HPDE6-E6E7 (cell line): ENCODE measurements at regions not wholly inside any gene's neighbourhood (a gene's known extent, or its start where the extent isn't known, plus 50 kb on each side); places are given as distances from the start of the nearest gene placed in this dataset.

Experiments
- DNase-seq: peaks from one replicate; pipeline ENCODE4 v3.0.0; 2011; ENCODE audit warnings: missing footprints; ENCODE audit errors: extremely low spot score

DNA sequence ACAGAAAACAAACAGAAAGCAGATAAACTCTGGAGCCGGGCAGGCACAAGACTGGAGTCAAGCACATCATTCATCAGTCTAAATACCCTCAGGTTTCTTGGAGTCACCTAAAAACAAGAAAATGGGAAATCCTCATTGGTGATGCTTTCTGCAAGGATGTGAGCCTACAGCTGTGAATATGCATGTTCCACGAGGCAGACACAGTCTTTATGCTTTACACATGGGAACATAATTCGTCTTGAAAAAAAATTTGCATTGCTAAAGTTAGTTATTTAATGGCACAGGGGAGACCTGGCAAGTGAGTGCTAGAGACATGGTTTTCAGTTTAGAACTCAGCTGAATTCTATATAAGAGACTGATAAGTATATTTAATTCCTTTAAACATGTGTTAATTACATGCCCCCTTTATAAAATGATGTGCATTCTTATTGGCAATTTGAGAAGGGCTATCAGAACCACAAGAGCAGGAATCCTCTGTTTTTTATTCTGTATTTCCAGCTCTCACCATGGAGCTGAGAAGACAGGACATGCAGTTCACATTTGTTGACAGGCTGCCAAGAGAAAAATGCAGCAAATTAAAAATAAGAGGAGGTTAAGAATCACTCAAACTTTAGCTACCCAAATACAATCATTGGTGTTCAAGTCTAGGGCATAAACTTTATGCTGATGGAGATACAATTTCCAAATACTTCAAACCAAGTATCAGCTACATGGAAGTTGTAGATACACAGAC lies 438.0 kb upstream of the MPDZ start:
- DNase-seq, result no peak

DNA sequence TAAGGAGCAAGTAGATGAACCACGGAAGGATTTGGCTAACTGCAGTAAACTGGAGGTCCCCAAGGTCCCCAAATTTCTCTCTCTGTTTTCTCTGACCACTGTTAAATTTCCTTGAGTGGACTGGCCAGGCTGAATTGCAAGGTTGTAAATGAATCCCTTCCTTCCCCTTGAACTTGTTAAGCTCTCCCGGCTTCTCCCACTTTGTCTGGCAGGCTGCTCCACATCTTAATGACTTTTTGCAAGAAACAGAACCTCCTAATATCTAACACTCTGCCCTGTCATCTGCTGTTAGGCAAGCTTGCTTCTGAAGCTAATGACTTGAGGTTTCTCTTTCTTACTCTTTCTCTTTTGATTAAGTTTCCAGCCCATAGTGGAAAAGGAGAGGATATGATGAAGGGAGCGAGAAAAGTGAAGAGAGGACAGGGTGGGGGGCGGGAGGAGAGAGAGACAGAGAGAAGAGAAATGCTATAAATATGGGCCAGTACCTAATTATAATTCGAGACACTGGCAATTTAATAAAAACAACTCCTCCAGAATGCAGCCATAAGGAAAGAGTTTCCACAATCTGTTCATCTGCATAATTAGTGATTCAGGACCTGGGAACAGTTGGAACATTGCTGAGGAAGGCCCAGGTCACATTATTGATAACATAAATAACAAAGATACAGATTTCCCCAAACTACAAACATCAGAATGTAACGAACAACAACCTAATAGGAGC lies 437.3 kb upstream of the MPDZ start:
- DNase-seq, result no peak

DNA sequence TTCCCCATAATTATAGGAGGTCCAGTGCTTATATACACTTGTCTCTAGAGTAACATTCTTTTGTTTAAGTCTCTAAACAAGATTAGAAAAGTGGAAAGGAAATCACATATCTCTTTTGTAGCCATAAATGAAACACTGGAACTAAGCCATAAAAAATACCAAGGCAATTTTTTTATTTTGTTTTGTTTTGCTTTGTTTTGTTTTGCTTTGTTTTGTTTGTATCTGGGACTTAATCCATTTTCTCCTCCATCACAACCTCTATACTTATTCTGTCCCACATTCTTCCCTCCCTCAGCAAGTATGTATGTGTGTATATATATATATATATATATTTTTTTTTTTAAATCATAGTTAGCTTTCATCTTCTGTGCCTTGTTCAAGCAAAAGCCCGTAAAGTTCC lies 436.6 kb upstream of the MPDZ start:
- DNase-seq, result no peak

DNA sequence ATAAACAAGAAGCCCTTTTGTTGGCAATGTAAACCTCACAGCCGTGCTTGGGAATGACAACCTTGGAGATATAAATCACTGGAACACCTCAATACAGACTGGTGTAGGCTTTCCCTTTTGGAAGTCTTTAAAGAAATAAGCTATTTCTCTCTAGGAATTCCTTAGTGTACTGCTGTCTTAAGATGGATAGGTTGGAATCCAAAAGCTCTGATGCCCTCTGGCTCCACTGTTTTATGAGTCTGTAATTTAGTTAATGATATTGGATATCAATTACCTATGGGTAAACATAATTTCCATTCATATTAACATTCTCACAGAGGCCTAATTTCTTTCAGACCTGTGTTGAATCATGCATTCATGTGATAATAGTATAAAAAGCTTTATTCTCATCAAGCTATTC lies 435.9 kb upstream of the MPDZ start:
- DNase-seq, result no peak

DNA sequence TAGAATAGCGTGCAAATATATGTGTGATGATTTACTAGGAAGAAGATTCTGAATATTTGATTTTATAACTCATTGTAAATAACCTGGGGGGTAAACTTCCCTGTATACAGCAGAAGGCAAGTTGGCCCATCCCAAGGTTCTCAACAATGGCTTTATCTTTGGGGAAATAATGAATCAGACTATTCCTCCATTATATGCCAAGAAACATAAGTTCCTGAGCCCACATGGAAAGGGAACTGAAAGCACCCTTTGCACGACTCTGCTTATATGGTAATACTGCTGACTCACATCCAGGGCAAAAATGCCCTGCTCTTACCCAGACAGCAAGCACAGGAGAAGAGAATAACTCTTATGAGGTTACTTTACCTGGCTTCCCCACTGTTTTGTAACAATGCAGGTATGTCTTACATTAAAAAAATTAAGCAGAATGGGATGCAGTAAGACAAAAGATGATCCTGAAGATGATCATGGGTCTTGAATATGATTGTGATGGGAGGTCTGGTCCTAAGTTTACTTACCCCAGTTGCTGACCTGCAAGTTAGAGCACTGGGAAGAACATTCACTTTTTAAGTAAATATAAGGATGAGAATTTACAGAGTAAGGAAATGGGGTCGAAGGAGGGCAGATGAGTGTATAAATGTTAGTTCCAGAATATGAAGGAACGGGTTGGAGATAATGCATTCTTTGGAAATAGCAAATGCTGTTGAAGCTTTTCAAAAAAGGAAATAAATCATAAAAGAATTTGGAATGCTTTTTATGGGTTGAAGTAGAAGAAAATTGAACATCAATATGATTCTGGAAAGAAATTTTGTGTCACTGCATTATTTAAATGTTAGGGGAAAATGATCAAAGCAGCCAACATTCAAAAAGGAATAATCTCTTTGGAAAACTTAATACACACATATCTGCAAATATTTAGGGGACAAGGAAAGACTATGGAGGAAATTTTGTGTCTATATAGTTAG lies 428.4 kb upstream of the MPDZ start:
- peak; percentile 20 for DNase-seq

DNA sequence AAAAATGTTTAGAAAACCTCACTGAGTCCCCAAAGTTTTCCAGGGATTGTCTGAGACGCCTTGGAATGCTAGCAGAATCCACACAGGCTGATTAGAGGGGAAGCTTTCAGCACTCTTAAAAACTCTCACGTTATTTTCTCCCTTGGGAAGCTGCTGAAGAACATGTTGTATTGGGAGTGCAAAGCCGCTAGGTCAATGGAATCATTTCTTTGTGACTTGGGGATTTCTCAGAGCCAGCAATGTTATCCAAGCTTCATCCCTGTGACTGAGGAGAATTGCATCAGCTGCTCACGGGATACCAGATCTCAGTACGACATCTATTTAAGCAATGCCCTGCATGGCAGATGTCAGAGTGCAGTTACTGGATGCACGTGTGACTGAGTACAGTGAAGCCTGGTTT lies 426.4 kb upstream of the MPDZ start:
- no peak for DNase-seq

DNA sequence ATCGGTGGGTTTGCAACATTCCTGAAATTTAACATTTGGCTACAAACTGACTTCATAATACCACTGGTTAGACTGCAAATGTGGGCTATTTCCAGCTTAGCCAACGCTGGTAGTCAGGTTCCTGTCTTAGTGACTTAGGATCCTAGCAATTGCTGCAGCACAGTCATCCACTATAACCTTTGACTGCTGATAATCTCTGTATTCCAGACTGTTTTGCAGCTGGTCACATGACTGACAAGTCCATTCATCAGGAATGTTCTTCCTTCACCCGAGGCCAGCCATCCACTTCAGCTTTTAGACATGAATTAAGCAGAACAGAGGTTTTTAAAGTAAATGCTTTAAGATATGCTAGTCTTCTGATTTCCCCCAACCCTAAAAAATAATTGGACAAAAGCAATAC lies 425.9 kb upstream of the MPDZ start:
- no peak for DNase-seq

DNA sequence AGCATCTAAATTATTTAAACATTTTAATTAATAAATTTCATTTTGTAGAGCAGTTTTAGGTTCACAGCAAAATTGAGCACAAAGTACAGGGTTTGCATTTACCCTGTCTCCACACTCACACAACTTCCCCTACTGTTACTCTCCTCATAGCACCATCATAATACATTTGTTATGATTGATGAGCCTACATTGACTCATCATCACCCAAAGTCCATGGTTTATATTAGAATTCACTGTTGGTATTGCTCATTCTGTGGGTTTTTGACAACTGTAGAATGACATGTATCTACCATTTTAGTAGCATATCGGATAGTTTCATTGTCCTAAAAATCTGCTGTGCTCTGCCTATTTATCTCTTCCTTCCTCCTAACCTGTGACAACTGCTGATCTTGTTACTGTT lies 411.1 kb upstream of the MPDZ start:
- DNase-seq, result no peak

DNA sequence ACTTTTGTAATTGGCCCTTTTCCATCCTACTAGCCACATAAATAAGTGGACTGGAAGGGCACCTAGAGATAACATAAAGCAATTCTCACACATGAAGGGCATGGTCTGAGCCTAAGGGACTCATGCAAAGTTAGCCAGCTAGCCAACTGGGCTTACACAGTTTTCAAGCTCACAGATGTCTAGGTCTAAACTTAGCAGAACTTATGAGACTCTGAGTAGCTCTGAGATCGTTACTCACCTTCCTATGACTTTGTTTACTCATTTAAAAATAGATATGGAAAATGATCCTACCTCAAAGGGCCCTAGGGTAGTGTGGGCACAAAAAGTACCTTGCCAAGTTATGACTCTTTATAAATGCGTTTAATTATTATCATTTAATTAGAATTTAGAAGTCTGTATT lies 410.4 kb upstream of the MPDZ start:
- DNase-seq, result no peak

DNA sequence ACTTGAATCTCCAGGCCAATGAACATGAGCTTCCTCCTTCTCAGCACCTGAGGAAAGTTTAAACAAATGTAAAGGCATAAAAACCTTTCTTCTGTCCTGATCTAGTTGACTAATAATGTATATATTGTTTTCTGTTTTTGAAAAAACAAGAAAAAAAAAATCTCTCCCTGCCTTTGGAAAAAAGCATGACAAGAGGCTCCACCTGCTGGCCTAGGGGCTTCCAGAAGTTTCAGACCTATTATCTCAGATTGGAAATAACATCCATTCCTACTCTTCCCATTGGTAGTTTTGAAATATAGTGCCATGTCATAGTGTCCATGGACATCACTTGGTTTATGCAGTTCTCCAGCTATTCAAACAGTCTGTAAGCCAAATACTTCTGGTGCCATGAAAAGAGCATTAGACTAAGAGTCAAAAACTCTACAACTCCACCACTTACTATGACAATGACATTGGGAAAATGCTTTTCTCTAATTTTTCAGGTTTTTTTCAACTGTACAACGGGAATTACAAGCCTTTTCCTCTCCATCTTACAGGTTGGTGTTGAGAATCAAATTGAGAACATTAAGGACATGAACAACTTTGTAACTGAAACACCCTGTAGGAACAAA lies 409.6 kb upstream of the MPDZ start:
- DNase-seq, result no peak

DNA sequence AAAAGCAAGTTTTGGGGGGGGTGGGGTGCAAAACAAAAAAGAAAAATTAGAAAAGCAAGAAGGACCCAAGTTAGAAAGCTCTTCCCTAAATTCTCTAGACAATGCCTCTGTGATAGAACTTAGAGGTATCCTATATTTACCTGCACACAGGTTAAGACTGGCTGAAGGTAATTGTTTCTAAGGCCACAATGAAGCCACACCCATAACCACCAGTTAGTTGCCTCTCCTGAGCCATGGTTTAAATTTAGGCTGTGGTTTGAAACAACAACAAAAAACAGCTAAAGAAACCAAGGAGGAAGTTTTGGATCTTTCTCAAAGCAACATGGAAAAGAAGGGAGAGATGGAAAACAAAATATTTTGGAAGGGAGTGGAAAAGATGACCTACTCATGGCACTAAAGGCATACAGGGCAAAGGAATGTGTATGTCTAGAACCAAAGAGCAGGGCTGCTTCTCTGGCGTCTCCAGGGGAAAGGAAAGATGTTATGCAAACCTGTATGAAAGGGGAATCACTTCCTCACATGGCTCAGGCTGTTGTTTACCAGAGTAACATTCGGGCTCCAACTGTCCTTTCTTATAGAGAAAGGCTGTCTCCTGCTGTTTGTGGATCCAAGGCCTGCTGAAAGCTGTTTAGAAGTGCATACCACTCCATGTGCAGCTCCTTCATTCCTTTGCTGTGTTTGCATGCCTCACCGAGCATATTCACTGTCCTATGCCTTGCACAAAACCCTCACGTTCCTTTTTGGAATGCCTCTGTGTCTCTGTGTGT lies 408.9 kb upstream of the MPDZ start:
- no peak for DNase-seq

DNA sequence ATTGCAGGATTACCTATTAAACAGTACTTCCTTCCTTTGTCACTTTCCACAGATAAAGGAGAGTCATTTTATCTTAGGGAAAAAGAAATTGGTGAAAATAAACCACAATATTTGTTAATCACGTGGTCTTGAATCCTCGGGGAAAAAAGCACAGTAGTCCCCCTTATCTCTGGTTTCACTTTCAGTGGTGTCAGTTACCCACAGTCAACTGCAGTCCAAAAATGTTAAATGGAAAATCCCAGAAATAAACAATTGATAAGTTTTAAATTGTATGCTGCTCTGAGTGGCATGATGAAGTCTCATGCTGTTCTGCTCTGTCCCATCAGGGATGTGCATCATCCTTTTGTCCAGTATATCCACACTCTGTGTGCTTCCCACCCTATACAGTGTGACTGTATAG lies 405.2 kb upstream of the MPDZ start:
- DNase-seq, result no peak

DNA sequence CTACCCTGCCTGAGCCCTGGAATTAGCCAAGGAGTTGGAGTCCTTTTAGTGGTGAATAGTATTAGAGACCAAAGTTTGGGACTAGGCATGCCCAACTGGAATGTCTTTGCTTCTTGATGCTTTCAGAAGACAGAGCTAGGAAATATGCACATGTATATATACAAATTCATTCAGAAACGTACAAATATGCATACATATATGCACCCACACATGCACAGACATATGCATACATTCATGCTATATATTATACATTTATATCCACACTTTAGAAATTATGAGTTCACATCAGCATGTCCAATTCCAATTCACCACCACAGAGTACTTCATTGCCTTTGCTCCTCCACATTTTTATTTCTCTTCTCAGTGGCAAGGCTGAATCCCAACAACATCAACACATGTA lies 398.3 kb upstream of the MPDZ start:
- no peak for DNase-seq

DNA sequence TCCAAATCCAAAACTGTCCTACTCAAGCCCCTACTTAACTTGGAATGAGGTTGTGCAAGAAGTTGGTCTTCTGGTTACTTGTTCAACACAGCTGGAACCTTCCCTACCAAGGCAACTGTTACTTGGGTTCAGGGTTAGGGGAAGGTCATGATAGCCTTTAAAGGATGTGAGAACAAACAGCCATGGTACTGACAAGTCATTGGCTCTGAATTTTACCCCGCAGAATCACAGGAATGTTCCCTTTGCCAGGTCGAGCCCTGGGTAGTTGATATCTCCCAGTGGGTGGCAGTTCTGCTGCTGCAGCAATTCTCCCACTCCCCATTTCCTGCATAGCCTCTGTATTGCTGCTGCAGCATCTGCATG lies 396.1 kb upstream of the MPDZ start:
- no peak for DNase-seq

DNA sequence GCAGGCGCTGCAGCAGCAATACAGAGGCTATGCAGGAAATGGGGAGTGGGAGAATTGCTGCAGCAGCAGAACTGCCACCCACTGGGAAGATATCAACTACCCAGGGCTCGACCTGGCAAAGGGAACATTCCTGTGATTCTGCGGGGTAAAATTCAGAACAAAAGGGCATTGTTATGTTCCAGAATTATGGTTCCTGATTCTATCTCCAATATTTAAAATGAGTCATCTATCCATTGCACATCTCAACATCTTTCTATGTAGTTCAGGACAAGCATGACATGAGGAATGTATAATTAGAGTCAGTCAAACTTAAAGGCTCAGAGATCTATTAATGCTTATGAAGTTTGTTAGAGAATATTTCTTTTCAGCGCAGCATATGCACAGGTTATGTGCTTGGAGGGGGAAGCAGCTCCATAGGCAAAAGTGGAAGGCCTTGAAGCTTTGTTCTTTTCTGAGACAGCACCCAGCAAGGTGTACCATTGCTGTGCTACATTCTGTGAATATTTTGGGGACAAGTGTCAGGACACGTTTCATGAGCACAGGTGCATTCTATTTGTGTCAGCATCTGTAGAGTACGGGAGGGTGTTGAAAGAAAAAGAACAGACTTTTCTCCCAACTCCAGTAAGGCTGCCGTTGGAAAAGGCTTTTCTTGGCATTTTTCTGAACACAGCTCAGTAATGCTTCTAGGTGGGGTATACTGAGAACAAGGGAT lies 395.6 kb upstream of the MPDZ start:
- DNase-seq, result no peak

DNA sequence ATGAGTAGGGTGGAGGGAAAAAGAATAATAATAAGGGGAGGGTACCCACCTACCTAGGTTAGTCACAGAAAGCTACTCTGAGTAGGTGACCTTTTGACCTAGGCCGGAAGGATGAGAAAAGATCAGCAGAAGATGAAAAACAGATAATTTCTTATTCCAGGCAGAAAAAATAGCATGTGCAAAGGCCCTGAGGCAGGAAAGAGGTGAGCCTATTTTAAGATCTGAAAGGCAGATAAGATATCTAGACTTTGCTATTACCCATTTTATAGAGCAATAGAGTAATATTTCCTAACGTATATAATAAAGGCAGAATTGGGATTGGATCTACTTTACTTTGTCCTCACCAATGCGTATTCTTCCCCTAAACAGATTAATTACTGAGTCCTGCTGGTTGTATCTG lies 393.9 kb upstream of the MPDZ start:
- DNase-seq, result no peak

DNA sequence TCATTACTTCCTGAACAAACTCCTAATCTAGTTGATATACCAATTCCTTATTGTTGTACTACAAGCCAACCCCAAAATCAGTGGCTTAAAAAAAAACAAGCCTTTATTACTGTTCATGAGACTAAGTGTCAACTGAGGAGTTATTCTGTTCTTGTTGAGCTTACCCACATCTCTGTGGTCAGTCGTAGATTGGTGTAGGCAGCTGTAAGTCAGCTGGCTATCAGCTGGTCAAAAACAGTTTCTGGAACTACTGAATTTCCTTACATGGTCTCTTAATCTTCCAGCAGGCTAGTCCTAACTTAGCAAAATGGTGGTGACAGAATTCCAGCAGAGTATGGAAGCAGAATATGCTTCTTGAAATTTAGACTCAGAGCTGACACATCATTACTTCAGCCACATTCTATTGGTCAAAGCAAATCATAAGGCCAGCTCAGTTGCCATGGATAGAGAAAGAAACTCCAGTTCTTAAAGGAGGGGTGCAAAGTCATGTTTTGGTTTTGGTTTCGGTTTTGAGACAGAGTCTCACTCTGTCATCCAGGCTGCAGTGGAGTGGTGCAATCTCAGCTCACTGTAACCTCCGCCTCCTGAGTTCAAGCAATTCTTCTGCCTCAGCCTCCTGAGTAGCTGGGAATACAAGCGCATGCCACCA lies 386.1 kb upstream of the MPDZ start:
- DNase-seq, result no peak

DNA sequence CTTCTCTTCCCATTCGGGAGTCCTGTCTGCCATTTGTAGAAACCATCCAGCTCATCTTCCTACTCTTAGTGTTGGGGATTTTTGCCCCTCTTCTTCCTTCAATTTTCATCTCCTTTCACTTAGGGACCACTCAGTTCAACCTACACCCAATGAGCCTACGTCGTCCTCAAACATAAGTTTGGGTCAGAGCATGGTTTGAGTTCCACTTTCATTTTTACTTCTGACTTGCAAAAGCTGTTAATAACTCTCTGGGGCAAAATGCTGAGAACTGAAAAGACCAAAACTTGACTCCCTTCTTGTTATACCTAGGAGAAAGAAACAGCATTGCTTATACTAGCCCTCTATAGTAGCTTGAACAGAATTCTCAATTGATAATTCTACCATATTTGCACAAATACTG lies 381.5 kb upstream of the MPDZ start:
- no peak for DNase-seq

DNA sequence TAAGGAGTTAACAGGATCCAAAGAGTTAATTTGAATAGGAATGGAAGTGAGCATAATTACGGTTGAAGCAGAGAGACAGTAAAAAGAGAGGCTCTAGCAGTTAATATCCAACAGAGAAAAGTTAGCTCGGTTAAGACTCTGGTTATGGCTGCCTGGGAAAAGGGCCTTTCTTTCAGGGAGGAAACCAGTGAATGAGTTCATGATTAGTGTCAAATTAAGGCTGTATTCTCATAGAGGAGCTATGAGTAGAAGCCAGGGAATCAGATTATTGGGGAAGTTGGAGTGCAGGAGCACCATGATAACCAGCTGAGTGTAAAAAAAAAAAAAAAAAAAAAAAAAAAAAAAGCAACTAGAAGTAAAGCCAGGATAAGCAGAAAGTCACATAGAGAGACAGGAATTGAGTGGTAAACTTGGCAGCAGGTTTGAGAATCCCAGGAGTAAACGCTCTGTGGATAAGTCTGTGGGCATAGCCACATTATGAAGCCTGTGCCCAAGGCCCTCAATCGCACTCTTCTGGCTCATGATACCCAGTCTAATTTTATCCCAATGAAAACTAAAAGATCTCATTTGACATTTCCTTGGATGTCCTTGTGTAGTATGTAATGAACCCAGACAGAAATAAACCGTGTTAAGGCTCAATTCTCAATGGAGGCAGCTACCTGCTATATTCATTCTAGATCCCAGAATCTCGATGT lies 372.6 kb upstream of the MPDZ start:
- DNase-seq, result no peak

DNA sequence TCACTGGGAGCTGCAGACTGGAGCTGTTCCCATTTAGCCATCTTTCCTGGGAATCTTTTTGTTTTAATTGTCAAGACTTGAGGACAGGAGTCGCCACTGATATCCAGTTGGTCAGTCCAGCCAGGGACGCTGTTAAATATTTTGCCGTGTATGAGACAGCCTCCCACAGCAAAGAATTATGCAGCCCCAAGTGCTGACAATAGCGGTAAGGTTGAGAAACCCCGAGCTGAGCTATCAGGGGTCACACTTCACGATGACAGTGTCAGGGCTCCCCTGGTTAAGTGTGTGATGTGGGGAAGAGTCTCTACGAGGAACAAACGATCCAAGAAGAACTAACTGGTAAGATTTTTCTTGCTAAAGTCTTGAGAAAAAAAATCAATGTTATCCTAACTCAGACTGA lies 372.0 kb upstream of the MPDZ start:
- DNase-seq, result no peak
